ENCODE measurements at regions not wholly inside any gene's neighbourhood (a gene's known extent, or its start where the extent isn't known, plus 50 kb on each side); places are given as distances from the start of the nearest gene placed in this dataset.

DNA sequence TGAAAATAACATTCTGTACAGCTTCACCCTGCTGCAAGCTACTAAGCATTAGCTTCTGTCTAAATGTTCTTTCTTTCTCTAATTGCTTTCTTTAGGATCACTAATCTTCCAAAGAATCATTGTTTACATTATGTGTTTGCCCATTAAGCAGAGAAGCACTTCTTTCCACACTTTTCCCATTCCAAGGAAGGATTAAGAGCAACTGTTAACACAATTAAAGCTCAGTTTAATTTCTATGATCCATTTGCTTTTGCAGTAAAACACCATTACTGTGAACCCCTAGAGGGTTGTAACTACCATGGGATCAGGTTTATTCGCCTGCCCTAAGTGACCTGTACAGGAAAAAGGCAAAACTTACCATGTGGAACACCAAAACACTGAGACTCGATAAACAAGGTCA lies 125.8 kb upstream of the ZNF385D start:
- Mint-ChIP-seq H3K27ac (no peak overlapping the region), H3K4me3 (no peak overlapping the region), H3K9me3 (peaks cover 25% of the 10 kb centered on the region), H3K27me3 (ENCODE audit: low read depth) (no peaks in the 10 kb centered on the region), H3K36me3 (ENCODE audit: low read depth) (no peaks in the 10 kb centered on the region), H3K4me1 (ENCODE audit: low read depth) (no peaks in the 10 kb centered on the region)
- no peak for DNase-seq (ENCODE audit: low spot score)

DNA sequence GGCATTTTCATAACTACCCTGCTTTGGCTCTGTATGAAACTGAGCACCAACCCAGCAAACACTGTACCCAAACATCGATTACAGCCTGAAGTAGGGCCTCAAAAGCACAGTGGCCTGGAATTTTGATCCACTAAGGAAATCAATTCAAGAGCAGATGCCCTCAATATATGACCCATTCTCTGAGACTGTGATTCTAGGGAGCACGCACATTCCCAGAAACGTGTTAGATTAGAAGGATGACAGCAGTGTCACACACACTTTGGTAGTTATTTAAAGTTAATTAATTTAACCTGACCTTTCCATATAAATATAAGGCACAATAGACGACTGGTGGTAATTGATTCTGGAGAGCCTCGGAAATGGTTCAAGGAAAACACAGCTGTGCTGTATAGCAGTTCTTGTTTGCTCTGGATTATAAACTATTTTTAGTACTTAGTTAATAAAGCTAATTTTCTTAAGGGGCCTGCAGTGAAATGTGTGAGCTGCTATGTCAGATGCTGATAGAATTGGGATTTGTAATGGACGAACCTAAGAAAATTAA lies 126.3 kb upstream of the ZNF385D start:
- DNase-seq (ENCODE audit: low spot score): no peak
- H3K4me3 Mint-ChIP-seq: no peak overlapping the region

GRCh38 chr3:21879184-21879886 lies 128.3 kb upstream of the ZNF385D start:
- peaks cover 16% of the 10 kb centered on the region for H3K9me3 Mint-ChIP-seq
- no peak overlapping the region for H3K27ac Mint-ChIP-seq
- DNase-seq (ENCODE audit: low spot score): no peak
- no peaks in the 10 kb centered on the region for H3K36me3 Mint-ChIP-seq (ENCODE audit: low read depth)
- no peak overlapping the region for H3K4me3 Mint-ChIP-seq
- H3K27me3 Mint-ChIP-seq (ENCODE audit: low read depth): no peaks in the 10 kb centered on the region
- H3K4me1 Mint-ChIP-seq (ENCODE audit: low read depth): no peaks in the 10 kb centered on the region

More for the DNA sequence above, 126.3 kb upstream of the ZNF385D start:
- H3K36me3 Mint-ChIP-seq (ENCODE audit: low read depth): no peaks in the 10 kb centered on the region
- H3K27me3 Mint-ChIP-seq (ENCODE audit: low read depth): no peaks in the 10 kb centered on the region
- H3K4me1 Mint-ChIP-seq (ENCODE audit: low read depth): no peaks in the 10 kb centered on the region
- peaks cover 25% of the 10 kb centered on the region for H3K9me3 Mint-ChIP-seq
- H3K27ac Mint-ChIP-seq: no peak overlapping the region

- H3K36me3 Mint-ChIP-seq (ENCODE audit: low read depth): no peaks in the 10 kb centered on the region
- H3K9me3 Mint-ChIP-seq: peaks cover 14% of the 10 kb centered on the region
- H3K27me3 Mint-ChIP-seq (ENCODE audit: low read depth): no peaks in the 10 kb centered on the region
- DNase-seq (ENCODE audit: low spot score): no peak
- no peak overlapping the region for H3K4me3 Mint-ChIP-seq
- H3K4me1 Mint-ChIP-seq (ENCODE audit: low read depth): no peaks in the 10 kb centered on the region
- no peak overlapping the region for H3K27ac Mint-ChIP-seq
Measured at GRCh38 chr3:21888656-21889055, 137.6 kb upstream of the ZNF385D start.

DNA sequence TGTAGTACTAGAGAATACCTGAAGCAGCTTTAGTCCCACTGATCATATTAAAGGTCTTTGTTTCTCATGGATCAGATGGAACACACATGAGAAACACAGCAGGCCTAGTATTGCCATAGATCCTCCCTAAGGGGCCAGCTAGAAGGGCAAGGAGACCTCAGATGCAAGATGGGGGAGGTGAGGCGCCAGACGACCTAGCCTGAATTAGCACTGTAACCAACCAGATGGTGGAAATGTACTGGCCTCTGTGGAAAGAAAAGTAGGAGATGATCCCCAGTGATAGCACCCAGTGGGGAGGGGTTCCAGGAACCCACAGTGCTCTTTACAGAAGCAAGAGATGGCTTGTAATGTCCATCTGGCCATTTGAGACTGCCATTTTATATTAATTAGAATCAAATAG lies 138.2 kb upstream of the ZNF385D start:
- no peak for DNase-seq (ENCODE audit: low spot score)
- Mint-ChIP-seq H3K27me3 (ENCODE audit: low read depth) (no peaks in the 10 kb centered on the region), H3K4me3 (no peak overlapping the region), H3K36me3 (ENCODE audit: low read depth) (no peaks in the 10 kb centered on the region), H3K27ac (no peak overlapping the region), H3K4me1 (ENCODE audit: low read depth) (no peaks in the 10 kb centered on the region), H3K9me3 (peaks cover 14% of the 10 kb centered on the region)

GRCh38 chr3:21892104-21892503 lies 141.1 kb upstream of the ZNF385D start:
- Mint-ChIP-seq H3K27ac (no peak overlapping the region), H3K4me3 (no peak overlapping the region), H3K9me3 (peaks cover 14% of the 10 kb centered on the region), H3K4me1 (ENCODE audit: low read depth) (no peaks in the 10 kb centered on the region), H3K36me3 (ENCODE audit: low read depth) (no peaks in the 10 kb centered on the region), H3K27me3 (ENCODE audit: low read depth) (no peaks in the 10 kb centered on the region)
- no peak for DNase-seq (ENCODE audit: low spot score)

DNA sequence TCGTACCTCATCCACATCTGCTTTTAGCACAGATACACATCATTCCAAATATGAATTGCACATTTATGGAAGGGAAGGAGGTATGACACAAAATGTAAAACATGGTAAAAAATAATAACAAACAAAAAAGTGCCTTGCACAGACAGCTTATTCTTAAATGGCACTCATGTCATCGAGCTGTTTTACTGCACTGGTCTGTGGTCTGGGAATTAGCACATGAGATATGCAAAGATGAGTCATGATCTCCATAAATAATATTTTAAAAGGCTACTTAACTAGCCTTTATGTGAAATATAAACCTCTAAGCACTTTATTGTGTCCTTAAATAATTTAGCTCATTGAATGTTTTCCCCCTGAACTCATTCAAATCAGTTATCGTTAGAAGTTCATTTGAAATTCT lies 142.2 kb upstream of the ZNF385D start:
- no peaks in the 10 kb centered on the region for H3K4me1 Mint-ChIP-seq (ENCODE audit: low read depth)
- peaks cover 13% of the 10 kb centered on the region for H3K9me3 Mint-ChIP-seq
- no peaks in the 10 kb centered on the region for H3K27me3 Mint-ChIP-seq (ENCODE audit: low read depth)
- H3K27ac Mint-ChIP-seq: no peak overlapping the region
- no peak overlapping the region for H3K4me3 Mint-ChIP-seq
- no peaks in the 10 kb centered on the region for H3K36me3 Mint-ChIP-seq (ENCODE audit: low read depth)
- no peak for DNase-seq (ENCODE audit: low spot score)

- Mint-ChIP-seq H3K27me3 (ENCODE audit: low read depth) (no peaks in the 10 kb centered on the region), H3K27ac (no peak overlapping the region)
Measured at GRCh38 chr3:21894459-21895340, 143.7 kb upstream of the ZNF385D start.

DNA sequence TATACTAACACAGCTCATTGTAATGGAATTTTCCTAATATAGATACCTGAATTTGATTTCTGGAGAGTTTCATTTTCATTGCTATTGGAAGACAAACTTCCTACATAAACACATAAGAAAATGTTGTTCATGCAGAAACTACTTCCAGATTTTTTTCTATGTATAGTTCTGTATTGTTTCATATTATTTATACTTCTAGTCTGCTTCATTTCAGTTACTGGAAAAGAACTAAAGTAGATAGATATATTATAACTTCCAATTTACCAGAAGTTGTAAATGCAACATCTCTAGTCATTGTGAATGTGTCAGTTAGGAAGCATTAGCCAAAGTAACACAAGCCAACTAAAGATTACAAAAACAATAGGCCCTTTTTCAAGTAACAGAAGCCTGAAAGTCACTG lies 147.3 kb upstream of the ZNF385D start:
- H3K27ac Mint-ChIP-seq: no peak overlapping the region
- H3K4me1 Mint-ChIP-seq (ENCODE audit: low read depth): no peaks in the 10 kb centered on the region
- H3K9me3 Mint-ChIP-seq: peaks cover 7% of the 10 kb centered on the region
- H3K4me3 Mint-ChIP-seq: no peak overlapping the region
- H3K36me3 Mint-ChIP-seq (ENCODE audit: low read depth): no peaks in the 10 kb centered on the region
- no peak for DNase-seq (ENCODE audit: low spot score)
- H3K27me3 Mint-ChIP-seq (ENCODE audit: low read depth): no peaks in the 10 kb centered on the region

More at GRCh38 chr3:21894459-21895340, 143.7 kb upstream of the ZNF385D start:
- Mint-ChIP-seq H3K36me3 (ENCODE audit: low read depth) (no peaks in the 10 kb centered on the region), H3K9me3 (peaks cover 4% of the 10 kb centered on the region), H3K4me3 (no peak overlapping the region), H3K4me1 (ENCODE audit: low read depth) (no peaks in the 10 kb centered on the region)
- DNase-seq (ENCODE audit: low spot score): no peak

GRCh38 chr3:21901484-21901883 lies 150.5 kb upstream of the ZNF385D start:
- H3K27ac Mint-ChIP-seq: no peak overlapping the region
- H3K27me3 Mint-ChIP-seq (ENCODE audit: low read depth): no peaks in the 10 kb centered on the region
- peaks cover 3% of the 10 kb centered on the region for H3K9me3 Mint-ChIP-seq
- H3K4me3 Mint-ChIP-seq: no peak overlapping the region
- no peak for DNase-seq (ENCODE audit: low spot score)
- H3K4me1 Mint-ChIP-seq (ENCODE audit: low read depth): no peaks in the 10 kb centered on the region
- no peaks in the 10 kb centered on the region for H3K36me3 Mint-ChIP-seq (ENCODE audit: low read depth)

- no peaks in the 10 kb centered on the region for H3K27me3 Mint-ChIP-seq (ENCODE audit: low read depth)
- DNase-seq (ENCODE audit: low spot score): no peak
Measured at GRCh38 chr3:21902956-21903355, 151.9 kb upstream of the ZNF385D start.

DNA sequence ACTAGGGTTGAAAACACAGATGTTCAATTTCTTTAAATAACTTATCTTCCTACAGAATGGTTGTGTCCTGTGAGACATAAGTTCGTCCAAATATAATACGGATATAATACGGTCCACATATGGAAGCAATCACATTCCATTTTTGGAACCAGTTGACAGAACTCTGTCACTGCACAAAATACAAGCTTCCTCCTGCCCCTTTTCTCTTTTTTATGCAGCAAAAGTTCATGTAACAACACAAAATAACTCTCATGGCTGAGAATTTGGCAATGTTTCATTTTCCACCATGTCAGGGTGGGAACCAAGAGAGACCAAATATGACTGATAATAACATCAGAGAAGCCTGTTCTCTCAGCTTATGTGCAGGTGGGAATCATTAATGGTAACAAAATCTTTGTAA lies 158.1 kb upstream of the ZNF385D start:
- H3K36me3 Mint-ChIP-seq (ENCODE audit: low read depth): no peaks in the 10 kb centered on the region
- no peaks in the 10 kb centered on the region for H3K4me1 Mint-ChIP-seq (ENCODE audit: low read depth)
- no peaks in the 10 kb centered on the region for H3K27me3 Mint-ChIP-seq (ENCODE audit: low read depth)
- peaks cover 3% of the 10 kb centered on the region for H3K9me3 Mint-ChIP-seq
- no peak overlapping the region for H3K4me3 Mint-ChIP-seq
- no peak for DNase-seq (ENCODE audit: low spot score)
- H3K27ac Mint-ChIP-seq: no peak overlapping the region

More at GRCh38 chr3:21902956-21903355, 151.9 kb upstream of the ZNF385D start:
- Mint-ChIP-seq H3K4me3 (no peak overlapping the region), H3K27ac (no peak overlapping the region), H3K36me3 (ENCODE audit: low read depth) (no peaks in the 10 kb centered on the region), H3K9me3 (peaks cover 3% of the 10 kb centered on the region), H3K4me1 (ENCODE audit: low read depth) (no peaks in the 10 kb centered on the region)

DNA sequence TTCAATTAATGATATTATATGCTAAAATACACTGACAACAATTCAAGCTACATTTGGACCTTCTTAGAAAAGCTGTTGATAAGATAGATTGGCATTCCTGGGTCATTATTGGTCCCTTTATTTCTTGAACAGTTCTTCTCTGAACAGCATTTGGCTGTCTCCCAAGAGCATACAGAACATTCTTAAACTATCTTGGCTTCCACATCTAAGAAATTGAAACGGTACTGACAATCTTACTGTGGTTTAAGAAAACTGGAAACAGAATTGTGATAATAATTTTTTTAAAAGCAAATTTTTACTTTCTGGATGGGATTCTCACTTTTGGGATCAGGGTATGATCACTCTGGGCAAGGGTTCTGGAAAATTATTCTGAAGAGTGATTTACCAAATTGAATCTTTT lies 161.7 kb upstream of the ZNF385D start:
- Mint-ChIP-seq H3K9me3 (peaks cover 12% of the 10 kb centered on the region), H3K4me1 (ENCODE audit: low read depth) (no peaks in the 10 kb centered on the region), H3K27ac (no peak overlapping the region), H3K36me3 (ENCODE audit: low read depth) (no peaks in the 10 kb centered on the region), H3K27me3 (ENCODE audit: low read depth) (no peaks in the 10 kb centered on the region), H3K4me3 (no peak overlapping the region)
- DNase-seq (ENCODE audit: low spot score): no peak

DNA sequence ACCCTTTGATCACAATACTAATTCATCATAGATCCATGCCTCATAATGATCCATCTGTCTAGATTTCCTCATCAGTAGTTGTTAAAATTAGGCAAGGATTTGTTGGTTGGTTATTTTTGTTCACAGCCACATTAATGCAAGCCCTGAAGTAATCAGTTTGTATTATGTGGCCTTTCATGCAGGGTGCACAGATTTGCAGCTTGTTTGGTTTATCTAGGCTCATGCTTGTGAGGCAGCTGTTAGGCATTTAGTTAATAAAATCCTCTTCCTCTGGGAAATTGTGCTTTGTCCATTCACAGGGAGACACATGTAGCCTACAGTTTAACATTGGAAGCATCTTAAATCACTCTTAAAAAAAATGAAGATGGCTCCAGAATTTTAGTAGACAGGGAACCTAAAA lies 162.8 kb upstream of the ZNF385D start:
- H3K4me1 Mint-ChIP-seq (ENCODE audit: low read depth): no peaks in the 10 kb centered on the region
- H3K27ac Mint-ChIP-seq: no peak overlapping the region
- no peaks in the 10 kb centered on the region for H3K36me3 Mint-ChIP-seq (ENCODE audit: low read depth)
- DNase-seq (ENCODE audit: low spot score): no peak
- H3K4me3 Mint-ChIP-seq: no peak overlapping the region
- peaks cover 21% of the 10 kb centered on the region for H3K9me3 Mint-ChIP-seq
- H3K27me3 Mint-ChIP-seq (ENCODE audit: low read depth): no peaks in the 10 kb centered on the region

Data from T-helper 2 cell treated with Interferon-gamma antibody and Interleukin-4, amounts not matched to agents 5 μg/mL and 100 μg/mL, for 36 hours (primary cell).